Ishikawa (cell line): ENCODE measurements at regions not wholly inside any gene's neighbourhood (a gene's known extent, or its start where the extent isn't known, plus 50 kb on each side); places are given as distances from the start of the nearest gene placed in this dataset.

Experiments used
- CREB1 ChIP-seq: IDR thresholded peaks from 2 replicates; pipeline ENCODE4 v1.6.1; 2012; ENCODE audit warnings: low read depth
- EGR1 ChIP-seq: IDR thresholded peaks from 2 replicates; pipeline ENCODE4 v1.6.1; 2012
- EP300 ChIP-seq: IDR thresholded peaks from 2 replicates; pipeline ENCODE4 v1.6.1; 2012; ENCODE audit warnings: borderline replicate concordance
- RAD21 ChIP-seq: IDR thresholded peaks from 2 replicates; pipeline ENCODE4 v1.6.1; 2012; ENCODE audit warnings: low read depth
- TAF1 ChIP-seq: IDR thresholded peaks from 2 replicates; pipeline ENCODE4 v1.6.1; 2012; ENCODE audit warnings: low read depth, mild to moderate bottlenecking
- TCF12 ChIP-seq: IDR thresholded peaks from 2 replicates; pipeline ENCODE4 v1.6.1; 2012; ENCODE audit warnings: low read depth
- YY1 ChIP-seq: IDR thresholded peaks from 2 replicates; pipeline ENCODE4 v1.6.1; 2012; ENCODE audit warnings: low read depth
- TF ChIP-seq, protein P1 (sequence below): IDR thresholded peaks from 2 replicates; pipeline ENCODE4 v1.6.1; 2012
- TF ChIP-seq, protein P2 (sequence below): IDR thresholded peaks from 2 replicates; pipeline ENCODE4 v1.6.1; 2012; ENCODE audit warnings: low read depth, mild to moderate bottlenecking

DNA sequence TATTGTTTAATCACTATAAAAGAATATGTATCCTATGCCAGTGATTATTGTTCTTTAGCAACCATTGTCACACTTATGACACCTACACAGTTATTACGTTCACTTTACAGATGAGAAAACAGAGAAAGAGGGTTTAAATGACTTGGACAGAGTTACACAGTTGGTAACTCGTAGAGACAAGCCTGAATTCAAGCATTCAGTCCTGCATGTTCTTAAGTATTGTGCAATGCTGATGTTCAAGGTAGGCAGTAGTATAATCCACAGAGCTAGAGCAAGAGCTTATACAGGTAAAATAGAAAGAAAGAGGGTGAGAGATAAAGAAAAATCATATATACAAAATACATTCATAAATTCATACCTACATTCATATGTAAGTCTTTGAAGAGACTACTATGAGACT is 249.8 kb upstream of the ANXA10 start:
- TF ChIP-seq TCF12 = no peak
- TF ChIP-seq CREB1 = no peak
- no peak for TF ChIP-seq TAF1
- TF ChIP-seq RAD21 = no peak
- no peak for TF ChIP-seq EGR1
- TF ChIP-seq, protein P1, sequence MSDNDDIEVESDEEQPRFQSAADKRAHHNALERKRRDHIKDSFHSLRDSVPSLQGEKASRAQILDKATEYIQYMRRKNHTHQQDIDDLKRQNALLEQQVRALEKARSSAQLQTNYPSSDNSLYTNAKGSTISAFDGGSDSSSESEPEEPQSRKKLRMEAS = no peak
- TF ChIP-seq, protein P2, sequence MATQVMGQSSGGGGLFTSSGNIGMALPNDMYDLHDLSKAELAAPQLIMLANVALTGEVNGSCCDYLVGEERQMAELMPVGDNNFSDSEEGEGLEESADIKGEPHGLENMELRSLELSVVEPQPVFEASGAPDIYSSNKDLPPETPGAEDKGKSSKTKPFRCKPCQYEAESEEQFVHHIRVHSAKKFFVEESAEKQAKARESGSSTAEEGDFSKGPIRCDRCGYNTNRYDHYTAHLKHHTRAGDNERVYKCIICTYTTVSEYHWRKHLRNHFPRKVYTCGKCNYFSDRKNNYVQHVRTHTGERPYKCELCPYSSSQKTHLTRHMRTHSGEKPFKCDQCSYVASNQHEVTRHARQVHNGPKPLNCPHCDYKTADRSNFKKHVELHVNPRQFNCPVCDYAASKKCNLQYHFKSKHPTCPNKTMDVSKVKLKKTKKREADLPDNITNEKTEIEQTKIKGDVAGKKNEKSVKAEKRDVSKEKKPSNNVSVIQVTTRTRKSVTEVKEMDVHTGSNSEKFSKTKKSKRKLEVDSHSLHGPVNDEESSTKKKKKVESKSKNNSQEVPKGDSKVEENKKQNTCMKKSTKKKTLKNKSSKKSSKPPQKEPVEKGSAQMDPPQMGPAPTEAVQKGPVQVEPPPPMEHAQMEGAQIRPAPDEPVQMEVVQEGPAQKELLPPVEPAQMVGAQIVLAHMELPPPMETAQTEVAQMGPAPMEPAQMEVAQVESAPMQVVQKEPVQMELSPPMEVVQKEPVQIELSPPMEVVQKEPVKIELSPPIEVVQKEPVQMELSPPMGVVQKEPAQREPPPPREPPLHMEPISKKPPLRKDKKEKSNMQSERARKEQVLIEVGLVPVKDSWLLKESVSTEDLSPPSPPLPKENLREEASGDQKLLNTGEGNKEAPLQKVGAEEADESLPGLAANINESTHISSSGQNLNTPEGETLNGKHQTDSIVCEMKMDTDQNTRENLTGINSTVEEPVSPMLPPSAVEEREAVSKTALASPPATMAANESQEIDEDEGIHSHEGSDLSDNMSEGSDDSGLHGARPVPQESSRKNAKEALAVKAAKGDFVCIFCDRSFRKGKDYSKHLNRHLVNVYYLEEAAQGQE = no peak
- TF ChIP-seq EP300 = no peak
- no peak for TF ChIP-seq YY1
